Ishikawa (cell line): ENCODE measurements at regions not wholly inside any gene's neighbourhood (a gene's known extent, or its start where the extent isn't known, plus 50 kb on each side); places are given as distances from the start of the nearest gene placed in this dataset.

ENCODE experiments used
- CEBPB ChIP-seq: IDR thresholded peaks from 2 replicates; pipeline ENCODE4 v1.6.1; 2012
- CREB1 ChIP-seq: IDR thresholded peaks from 2 replicates; pipeline ENCODE4 v1.6.1; 2012; ENCODE audit warnings: low read depth
- EGR1 ChIP-seq: IDR thresholded peaks from 2 replicates; pipeline ENCODE4 v1.6.1; 2012
- EP300 ChIP-seq: IDR thresholded peaks from 2 replicates; pipeline ENCODE4 v1.6.1; 2012; ENCODE audit warnings: borderline replicate concordance
- FOXM1 ChIP-seq: IDR thresholded peaks from 2 replicates; pipeline ENCODE4 v1.6.1; 2012; ENCODE audit warnings: low read depth, borderline replicate concordance
- MAX ChIP-seq: IDR thresholded peaks from 2 replicates; pipeline ENCODE4 v1.6.1; 2012
- NFIC ChIP-seq: IDR thresholded peaks from 2 replicates; pipeline ENCODE4 v1.6.1; 2012
- RAD21 ChIP-seq: IDR thresholded peaks from 2 replicates; pipeline ENCODE4 v1.6.1; 2012; ENCODE audit warnings: low read depth
- TAF1 ChIP-seq: IDR thresholded peaks from 2 replicates; pipeline ENCODE4 v1.6.1; 2012; ENCODE audit warnings: low read depth, mild to moderate bottlenecking
- TCF12 ChIP-seq: IDR thresholded peaks from 2 replicates; pipeline ENCODE4 v1.6.1; 2012; ENCODE audit warnings: low read depth
- TEAD4 ChIP-seq: IDR thresholded peaks from 2 replicates; pipeline ENCODE4 v1.6.1; 2012
- USF1 ChIP-seq: IDR thresholded peaks from 2 replicates; pipeline ENCODE4 v1.6.1; 2012
- YY1 ChIP-seq: IDR thresholded peaks from 2 replicates; pipeline ENCODE4 v1.6.1; 2012; ENCODE audit warnings: low read depth
- ZBTB7A ChIP-seq: IDR thresholded peaks from 2 replicates; pipeline ENCODE4 v1.6.1; 2012; ENCODE audit warnings: low read depth
- TF ChIP-seq, protein P1 (sequence below): IDR thresholded peaks from 2 replicates; pipeline ENCODE4 v1.6.1; 2012; ENCODE audit warnings: low read depth, mild to moderate bottlenecking

DNA sequence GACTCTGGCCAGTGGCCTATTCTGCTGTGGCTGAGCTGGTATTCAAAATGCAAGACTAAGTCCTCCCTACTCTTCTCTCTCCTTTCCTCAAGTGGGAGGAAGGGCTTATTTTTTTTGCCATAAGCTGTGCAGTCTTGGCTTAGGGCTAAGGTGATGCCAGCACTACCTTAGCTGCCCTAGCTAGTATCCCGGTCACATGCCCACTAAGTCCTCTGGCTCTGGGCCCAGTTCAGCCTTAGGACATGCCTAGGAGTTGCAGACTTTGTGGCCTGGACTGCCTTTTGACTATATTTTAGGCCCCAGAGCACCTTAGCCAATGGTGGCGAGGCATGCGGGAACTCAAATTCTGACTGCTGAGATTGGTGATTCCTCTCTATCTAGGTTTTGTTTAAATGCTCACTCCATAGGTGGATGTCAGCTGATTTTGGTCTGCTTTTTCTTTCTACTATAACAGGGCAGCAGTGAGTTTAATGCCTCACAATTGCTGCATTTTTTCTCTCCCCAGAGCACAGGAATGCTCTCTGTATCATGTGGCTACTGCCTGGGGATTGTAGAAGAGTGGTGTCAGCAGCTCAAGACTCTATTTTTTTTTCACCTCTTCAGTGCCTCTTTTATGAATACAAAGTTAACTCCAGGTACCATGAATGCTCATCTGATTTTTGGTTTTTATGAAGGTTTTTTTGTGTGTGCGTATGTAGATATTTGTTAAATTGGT is 472.9 kb upstream of the GRID2 start:
- no peak for TF ChIP-seq YY1
- TF ChIP-seq RAD21: no peak
- TF ChIP-seq TCF12: no peak
- TF ChIP-seq FOXM1: no peak
- no peak for TF ChIP-seq NFIC
- TF ChIP-seq, protein P1, sequence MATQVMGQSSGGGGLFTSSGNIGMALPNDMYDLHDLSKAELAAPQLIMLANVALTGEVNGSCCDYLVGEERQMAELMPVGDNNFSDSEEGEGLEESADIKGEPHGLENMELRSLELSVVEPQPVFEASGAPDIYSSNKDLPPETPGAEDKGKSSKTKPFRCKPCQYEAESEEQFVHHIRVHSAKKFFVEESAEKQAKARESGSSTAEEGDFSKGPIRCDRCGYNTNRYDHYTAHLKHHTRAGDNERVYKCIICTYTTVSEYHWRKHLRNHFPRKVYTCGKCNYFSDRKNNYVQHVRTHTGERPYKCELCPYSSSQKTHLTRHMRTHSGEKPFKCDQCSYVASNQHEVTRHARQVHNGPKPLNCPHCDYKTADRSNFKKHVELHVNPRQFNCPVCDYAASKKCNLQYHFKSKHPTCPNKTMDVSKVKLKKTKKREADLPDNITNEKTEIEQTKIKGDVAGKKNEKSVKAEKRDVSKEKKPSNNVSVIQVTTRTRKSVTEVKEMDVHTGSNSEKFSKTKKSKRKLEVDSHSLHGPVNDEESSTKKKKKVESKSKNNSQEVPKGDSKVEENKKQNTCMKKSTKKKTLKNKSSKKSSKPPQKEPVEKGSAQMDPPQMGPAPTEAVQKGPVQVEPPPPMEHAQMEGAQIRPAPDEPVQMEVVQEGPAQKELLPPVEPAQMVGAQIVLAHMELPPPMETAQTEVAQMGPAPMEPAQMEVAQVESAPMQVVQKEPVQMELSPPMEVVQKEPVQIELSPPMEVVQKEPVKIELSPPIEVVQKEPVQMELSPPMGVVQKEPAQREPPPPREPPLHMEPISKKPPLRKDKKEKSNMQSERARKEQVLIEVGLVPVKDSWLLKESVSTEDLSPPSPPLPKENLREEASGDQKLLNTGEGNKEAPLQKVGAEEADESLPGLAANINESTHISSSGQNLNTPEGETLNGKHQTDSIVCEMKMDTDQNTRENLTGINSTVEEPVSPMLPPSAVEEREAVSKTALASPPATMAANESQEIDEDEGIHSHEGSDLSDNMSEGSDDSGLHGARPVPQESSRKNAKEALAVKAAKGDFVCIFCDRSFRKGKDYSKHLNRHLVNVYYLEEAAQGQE: no peak
- no peak for TF ChIP-seq USF1
- TF ChIP-seq EP300: no peak
- no peak for TF ChIP-seq TAF1
- TF ChIP-seq ZBTB7A: no peak
- no peak for TF ChIP-seq MAX
- TF ChIP-seq CREB1: no peak
- TF ChIP-seq EGR1: no peak
- TF ChIP-seq TEAD4: no peak
- TF ChIP-seq CEBPB: no peak

DNA sequence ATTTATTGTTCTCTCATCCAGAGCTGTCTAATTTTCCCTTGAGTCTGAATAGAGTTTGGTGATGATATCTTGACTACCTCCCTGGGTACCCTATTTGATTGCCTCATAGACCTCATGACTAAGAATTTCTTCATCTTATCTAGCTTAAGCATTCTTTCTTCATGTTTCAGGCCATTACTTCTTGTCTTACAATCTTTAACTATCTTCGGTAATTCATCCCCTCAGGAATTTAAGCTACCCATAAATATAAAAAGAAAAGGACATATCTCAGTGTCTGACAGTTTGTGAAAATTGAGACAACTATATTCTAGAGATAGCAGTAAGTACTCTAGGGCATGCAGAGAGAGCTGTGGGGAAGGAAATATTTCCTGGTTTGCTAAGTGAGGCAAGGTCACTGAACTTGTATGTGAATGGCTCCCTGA is 466.1 kb upstream of the GRID2 start:
- TF ChIP-seq TAF1: no peak
- no peak for TF ChIP-seq CREB1
- no peak for TF ChIP-seq NFIC
- TF ChIP-seq CEBPB: no peak
- no peak for TF ChIP-seq ZBTB7A
- TF ChIP-seq RAD21: no peak
- no peak for TF ChIP-seq EGR1
- no peak for TF ChIP-seq FOXM1
- TF ChIP-seq TEAD4: no peak
- TF ChIP-seq EP300: no peak
- no peak for TF ChIP-seq TCF12
- TF ChIP-seq USF1: no peak
- TF ChIP-seq, protein P1: no peak
- no peak for TF ChIP-seq YY1
- TF ChIP-seq MAX: no peak

- TF ChIP-seq, protein P1: no peak
- no peak for TF ChIP-seq NFIC
- no peak for TF ChIP-seq ZBTB7A
- no peak for TF ChIP-seq TCF12
- TF ChIP-seq FOXM1: no peak
- TF ChIP-seq USF1: no peak
- TF ChIP-seq YY1: no peak
- TF ChIP-seq TEAD4: no peak
- no peak for TF ChIP-seq TAF1
- TF ChIP-seq EP300: no peak
- TF ChIP-seq CREB1: no peak
- TF ChIP-seq MAX: no peak
- TF ChIP-seq RAD21: no peak
Measured at GRCh38 chr4:91838181-91838861, 465.4 kb upstream of the GRID2 start.
